HG03159 (cell line): ENCODE measurements at regions not wholly inside any gene's neighbourhood (a gene's known extent, or its start where the extent isn't known, plus 50 kb on each side); places are given as distances from the start of the nearest gene placed in this dataset.
A peak's percentile ranks its signal among the peaks of the same experiment; 100 is the strongest.
"Not testable (repeated sequence)": the region's sequence is repeated elsewhere in the genome, so short reads cannot be mapped to it uniquely, and the experiment has no call there.

Source experiments
- ATAC-seq: cut with Tn5 transposase; IDR thresholded peaks from one replicate; pipeline ENCODE4 v1.9.1; 2021; ENCODE audit warnings: mild to moderate bottlenecking, moderate library complexity; ENCODE audit not compliant: unreplicated experiment

DNA sequence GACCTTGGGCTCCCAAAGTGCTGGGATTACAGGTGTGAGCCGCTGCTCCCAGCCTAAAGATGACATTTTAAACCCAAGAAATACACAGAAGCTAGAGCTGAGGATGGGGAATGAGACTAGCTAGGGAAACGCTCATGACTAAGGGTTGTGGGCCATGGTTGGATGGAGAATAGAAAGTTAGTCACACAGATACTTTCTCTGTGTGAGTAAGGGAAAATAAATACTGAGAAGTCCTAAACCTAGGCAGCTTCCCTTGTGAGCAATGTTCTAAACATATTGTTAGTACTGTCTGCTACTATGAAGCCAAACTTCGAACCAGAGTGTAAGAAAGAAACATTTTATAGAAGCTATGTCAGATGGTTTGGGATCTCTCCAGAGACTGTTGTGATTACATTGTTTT lies 304.8 kb upstream of the STAC start:
- ATAC-seq, result no peak

DNA sequence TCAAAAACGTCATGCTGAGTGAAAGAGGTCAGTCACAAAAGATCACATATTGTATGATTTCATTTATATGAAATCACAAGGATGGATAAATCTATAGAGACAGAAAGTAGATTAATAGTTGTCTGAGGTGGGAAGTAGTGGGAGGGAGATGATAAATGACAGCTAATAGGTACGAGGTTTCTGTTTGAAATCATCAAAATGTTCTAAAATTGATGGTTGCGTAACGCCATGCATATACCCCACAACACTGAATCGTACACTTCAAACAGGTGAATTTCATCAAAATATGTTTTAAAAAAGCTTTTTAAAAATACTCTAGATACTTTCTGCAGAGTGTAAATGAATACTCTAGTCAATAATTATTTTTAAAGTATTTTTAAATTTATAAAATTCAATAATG lies 303.0 kb upstream of the STAC start:
- no peak for ATAC-seq

DNA sequence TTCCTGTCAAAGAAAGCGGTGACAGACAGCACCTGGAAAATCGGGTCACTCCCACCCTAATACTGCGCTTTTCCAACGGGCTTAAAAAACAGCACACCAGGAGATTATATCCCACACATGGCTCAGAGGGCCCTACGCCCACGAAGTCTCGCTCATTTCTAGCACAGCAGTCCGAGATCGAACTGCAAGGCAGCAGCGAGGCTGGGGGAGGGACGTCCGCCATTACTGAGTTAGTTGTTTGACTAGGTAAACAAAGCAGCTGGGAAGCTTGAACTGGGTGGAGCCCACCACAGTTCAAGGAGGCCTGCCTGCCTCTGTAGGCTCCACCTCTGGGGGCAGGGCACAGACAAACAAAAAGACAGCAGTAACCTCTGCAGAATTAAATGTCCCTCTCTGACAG lies 297.3 kb upstream of the STAC start:
- ATAC-seq, result not testable (repeated sequence)

DNA sequence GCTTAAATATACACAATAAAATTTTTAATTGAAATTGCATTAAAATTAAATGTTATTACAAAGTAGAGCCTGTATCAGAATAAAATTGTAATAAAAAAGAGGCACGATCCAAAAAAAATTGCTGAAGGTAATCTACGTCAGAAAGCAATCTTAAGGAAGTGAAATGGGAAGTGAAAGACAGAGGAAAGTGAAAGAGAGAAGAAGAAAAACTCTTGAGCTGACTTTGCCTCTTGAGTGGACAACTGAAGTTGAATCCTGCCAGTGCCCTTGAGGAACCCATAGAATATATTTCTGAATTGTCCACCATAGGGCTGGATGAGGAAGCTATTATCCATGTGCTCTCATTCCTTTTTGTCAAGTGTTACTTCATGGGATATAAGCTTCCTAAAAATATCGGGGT lies 285.1 kb upstream of the STAC start:
- ATAC-seq, result peak; percentile 88

DNA sequence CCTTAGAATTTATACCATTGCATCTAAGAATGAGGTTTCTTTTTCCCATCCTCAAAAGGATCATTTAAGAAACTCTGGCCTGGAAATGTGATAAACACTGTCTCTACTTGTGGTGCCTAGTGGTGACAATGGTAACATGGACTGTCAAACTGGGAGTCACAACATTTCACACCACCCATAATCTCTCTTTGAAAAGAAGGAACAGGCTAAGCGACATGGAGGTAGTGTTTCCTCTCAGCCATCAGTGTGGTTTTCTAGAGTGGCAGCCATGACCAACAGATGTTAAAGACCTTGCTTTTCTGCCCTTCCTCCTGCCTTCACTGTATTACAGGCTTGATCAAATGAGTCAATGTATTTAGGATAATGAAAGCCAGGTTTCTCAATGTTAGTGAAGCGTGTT lies 283.1 kb upstream of the STAC start:
- ATAC-seq, result no peak

DNA sequence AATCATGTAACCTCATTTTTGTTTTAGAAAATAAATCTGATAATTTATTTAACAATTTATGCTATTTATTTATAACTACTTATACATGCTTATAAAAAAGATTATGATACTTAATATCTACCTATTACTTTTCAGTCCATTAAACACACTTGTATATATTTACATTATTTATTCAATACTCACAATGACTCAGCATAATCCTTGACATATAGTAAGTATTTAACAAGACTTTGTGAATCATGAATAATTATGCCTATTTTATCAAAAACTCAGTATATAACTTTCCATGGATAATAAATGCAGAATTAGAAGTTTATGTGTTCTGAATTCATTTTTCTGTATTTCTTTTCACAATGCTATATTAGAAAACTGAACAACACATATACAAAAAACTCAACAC lies 266.0 kb upstream of the STAC start:
- no peak for ATAC-seq

DNA sequence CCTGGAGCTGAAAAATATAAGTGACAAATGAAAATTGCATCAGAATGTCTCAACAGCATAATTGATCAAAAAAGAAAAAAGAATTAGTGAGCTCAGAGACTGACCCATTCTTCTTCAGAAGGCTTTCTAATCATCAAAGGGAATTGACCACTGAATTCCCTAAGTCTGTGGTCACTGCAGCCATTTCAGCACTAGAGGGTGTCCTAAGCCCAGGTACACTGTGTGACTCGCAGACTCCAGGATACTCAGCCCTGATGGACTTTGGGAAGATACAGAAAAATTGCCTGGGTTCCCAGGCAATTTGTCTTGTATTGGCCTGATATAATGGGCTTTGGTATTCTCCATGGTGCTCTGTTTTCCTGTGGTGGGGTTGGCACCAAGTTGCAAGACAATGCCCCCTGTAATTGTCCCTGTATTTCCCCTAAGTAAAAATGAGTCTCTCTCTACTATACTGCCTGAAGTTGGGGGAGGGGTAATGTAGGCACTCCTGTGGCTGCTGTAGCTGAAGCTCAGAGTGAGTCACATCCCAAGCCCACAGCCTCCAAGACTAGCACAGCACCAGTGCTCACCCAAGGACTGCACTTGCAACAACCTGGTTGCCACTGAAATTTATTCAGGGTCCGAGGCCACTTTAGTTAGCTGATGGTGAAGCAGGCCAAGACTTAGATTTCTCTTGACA lies 256.0 kb upstream of the STAC start:
- ATAC-seq, result no peak

DNA sequence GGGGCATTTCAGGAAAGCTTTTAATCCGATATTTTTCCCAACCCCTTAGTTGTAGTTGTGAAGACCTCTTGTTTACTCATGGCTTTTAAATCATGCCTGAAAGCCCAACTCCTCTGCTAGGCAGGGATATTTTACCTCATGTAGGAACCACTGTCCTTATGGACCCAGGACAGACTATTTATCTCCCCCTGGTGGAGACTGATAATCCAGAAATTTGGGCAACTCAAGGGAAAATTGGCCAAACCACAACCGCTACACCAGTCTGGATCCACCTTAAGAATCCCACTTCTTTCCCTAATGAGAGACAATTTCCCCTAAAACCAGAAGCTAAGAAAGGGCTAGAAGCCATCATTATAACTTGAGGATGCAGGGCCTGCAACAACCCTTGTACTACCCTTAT lies 248.1 kb upstream of the STAC start:
- no peak for ATAC-seq

DNA sequence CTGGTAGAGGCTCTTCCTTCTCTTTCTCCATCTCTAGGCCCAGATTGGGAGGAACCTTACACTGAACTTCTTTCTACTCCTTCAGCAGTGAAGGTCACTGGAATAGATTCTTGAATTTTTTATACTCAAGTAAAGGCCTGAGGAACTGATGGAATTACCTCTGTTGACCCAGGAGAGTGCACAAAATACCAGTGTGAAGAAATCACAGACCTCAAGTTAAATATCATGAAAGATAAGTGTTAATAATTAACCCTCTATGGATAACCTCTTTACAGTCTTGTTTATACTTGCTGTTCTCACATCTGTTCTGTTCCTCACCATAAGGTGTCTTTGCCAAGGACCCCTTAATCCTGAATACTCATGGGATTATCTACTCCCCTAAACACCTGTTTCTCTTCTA lies 244.4 kb upstream of the STAC start:
- ATAC-seq, result no peak

DNA sequence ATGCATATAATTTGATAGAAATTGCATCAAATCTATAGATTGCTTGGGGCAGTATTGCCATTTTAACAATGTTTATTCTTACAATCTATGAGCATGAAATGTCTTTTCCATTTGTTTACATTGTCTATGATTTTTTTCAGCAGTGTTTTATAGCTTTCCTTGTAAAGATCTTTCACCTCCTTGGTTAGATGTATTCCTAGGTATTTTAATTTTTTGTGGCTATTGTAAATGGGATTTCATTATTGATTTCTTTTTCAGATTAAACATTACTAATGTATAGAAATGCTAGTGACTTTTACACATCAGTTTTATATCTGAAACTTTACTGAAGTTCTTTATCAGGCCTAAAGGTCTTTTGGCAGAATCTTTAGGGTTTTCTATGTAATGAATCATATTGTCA lies 237.6 kb upstream of the STAC start:
- no peak for ATAC-seq

DNA sequence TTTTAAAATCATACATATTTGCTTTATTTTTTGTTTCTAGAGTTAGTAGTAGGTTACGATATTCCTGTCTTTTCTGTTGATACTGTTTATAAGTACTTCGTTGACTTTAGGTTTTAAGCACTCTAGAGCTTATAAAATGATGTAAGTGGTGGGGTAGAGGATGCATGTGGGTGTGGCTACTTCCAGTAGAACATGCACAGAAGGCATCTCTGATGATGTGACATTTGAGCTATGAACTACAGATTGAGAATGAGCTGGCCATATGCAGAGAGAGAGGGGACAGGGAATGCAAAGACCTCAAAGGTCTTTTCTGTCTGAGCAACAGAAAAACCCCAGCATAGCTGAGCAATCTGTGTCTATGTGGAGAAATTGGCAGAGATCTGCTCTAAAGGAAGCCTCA lies 233.9 kb upstream of the STAC start:
- ATAC-seq, result no peak

DNA sequence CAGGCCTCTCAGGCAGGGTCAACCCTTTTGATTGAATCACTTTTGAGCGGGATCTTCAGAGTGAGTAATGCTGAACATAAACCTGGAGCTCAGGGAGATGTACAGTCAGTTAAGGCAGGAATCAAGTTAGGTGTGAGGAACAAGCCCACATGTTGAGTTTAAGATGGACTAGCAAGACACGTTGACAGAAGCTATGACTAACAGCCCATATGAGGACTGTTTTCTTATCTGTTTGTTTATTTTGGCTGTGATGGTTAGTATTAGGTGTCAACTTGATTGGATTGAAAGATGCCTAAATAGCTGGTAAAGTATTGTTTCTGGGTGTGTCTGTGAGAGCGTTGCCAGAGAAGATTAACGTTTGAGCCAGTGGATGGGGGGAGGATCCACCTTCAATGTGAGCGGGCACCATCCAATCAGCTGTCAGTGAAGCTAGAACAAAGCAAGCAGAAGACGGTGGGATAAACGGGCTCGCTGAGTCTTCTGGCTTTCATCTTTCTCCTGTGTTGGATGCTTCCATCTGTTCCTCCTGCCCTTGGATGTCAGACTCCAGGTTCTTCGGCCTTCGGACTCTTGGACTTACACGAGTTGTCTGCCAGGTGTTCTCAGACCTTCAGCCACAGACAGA lies 232.3 kb upstream of the STAC start:
- ATAC-seq, result no peak

DNA sequence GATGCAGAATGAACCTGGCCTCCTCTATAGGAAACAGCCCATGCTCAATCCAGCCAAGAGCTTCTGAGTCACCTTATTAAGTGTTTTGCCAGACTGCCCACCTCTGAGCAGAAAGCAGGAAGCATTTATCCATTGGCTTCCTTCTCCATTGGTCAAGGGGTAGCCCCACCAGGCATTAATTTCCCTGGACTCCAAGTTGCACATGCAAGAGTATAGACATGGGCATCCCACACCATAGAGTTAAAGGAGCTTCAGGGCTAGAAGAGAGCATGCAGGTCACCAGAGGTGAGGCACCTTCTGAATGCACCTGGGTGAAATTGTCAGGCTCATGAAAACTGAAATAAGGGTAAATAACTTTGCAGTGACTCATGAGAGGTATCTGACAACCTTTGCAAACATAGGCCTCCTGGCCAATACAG lies 230.8 kb upstream of the STAC start:
- ATAC-seq, result no peak

DNA sequence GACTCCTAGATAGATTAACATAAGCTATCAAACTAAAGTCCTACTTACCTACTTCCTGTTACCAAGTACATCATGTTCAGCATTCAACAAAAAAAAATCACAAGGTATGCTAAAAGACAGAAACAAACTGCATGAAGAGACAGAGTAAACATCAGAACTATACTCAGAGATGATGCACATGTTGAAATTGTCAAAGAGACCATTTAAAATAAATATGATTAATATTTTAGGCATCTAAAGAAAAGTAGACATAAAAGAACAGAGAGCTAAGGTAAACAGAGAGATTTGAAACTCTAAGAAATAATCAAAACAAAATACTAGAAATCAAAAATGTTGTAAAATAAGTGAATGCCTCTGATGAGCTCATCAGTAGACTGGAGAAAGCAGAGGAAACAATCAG lies 224.8 kb upstream of the STAC start:
- no peak for ATAC-seq

DNA sequence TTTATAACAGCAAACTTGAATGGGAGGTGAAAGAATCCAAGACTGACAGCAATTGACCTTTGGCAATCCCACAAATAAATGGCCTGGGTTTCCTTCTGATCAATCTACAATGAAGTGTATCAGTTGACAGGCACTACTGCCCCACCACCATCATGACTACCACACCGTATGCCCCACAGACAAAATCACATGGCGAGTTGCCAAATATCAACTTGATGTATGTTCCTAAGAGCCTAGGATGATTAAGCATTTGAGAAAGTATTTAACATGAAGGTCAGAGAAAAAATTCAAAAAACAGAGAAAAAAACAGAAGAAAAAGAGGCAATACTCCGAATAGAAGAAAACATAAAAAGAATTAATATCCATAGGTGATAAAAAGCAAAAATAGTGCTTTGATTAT lies 215.9 kb upstream of the STAC start:
- no peak for ATAC-seq

DNA sequence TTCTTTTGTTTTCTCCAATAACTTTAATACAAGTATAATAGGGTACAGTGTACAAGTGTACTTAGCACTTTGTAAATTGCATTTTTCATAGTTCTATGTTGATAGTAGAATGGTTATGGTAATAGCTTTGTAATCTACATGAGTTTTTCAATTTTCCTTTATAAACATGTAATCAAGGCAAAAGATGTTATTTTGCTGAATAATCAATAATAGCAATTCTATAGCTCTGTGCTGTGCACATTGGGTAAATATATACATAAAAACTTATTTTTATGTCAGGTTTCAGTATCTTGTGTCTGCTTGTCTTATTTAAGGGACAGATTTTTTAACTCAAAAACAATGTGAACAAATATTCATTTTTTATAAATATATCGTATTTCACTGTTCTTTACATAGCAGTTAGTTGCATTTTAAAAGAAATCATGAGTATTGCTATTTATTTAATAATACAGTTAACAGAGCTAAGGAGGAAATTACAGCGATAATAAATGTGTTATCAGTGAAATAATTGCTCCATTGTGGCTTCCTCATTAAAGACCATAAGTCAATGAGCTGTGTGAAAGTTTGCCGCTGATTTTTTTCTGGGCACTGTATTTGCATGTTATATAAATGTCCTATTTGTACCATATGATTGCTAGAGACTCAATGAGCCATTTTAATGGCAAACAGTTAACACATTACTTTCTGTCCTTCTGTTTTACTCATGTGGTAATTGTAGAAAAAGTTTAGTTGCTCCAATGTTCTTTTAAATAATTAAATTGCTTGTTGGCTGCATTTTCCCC lies 214.6 kb upstream of the STAC start:
- ATAC-seq, result no peak

DNA sequence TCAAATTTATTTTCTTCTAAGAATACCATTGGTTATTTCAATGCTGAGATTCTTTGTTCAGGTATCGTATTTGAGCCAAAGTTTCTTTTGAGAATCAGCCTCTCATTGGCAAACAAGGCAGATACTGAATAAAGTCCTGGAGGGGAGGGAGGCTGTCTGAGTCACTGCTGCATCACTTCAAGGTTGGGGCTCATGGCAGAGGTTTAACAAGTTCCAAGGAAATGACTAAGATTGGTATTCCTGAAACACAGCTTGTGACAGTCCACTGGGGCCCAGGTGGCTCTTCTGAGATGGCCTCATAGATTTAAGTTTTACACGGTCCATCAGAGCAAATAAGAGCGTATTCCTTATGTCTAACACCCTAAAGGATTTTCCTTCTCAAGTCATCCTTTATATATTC lies 213.8 kb upstream of the STAC start:
- ATAC-seq, result no peak

DNA sequence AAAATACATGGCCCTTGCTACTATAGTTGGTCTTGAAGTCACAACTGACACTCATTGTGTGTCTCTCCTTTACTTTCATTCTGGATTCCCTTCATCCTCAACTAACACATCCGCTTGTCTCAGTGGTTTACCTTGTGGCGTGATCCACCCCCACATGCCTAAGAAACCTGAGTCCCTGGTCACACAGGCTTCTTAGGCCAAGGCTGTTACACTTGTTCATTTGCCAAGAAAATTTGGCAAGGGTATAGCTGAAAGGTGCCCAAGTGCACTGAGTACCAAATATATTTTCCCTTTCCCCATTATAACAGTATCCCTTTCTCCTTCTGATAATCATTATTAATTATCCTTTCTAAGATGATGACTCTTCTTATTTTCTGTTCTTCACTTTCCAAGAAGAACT lies 207.6 kb upstream of the STAC start:
- ATAC-seq, result no peak

DNA sequence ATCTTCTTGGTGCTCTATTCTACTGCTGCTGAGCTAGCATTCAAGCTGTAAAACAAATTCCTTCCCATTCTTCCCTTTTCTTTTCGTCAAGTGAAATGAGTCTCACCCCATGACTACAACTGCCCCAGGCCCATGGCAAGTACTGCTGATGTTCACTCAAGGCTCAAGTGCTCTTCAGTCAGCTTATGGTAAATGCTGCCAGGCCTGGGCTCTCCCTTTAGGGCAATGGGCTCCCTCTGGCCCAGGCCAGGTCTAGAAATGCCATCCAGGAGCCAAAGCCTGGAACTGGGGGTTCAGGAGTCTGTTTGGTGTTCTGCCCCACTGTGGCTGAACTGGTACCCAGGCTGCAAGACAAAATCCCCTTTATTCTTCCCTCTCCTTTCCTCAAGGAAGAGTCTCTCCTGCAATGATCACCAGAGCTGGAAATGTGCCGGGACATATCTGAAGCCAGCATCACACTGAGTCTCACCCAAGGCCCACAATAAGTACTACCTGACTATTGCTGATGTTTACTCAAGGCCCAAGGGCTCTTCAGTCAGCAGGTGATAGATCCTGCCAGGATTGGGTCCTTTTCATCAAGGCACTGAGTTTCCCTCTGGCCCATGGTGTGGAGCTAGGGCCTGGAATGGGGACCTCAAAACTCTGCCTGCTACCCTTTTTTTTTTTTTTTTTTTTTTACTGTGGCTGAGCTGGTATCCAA lies 205.0 kb upstream of the STAC start:
- ATAC-seq, result no peak

DNA sequence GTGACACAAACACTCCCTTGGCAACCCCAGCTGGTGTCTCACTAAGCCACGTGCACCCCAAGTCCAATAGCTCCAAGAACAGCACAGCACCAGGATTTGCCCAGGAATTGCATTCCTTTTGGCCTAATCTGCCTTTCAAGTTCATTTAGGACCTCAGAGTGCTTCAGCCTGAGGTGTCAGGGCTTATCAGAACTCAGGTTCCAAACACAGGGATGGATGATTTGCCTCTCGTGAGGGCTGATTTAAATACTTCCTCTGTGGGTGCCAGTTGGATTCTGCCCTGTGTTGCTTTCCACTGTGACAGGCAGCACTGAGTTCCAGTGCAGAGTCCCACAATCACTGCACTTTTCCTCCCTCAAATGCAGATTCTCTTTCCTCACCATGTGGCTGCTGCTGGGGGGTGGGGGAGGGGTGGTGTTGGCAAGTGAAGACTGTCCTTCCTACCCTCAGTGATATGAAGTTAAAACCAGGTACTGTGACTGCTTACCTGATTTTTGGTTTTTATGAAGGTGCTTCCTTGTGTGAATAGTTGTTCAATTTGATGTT lies 204.3 kb upstream of the STAC start:
- ATAC-seq, result no peak

DNA sequence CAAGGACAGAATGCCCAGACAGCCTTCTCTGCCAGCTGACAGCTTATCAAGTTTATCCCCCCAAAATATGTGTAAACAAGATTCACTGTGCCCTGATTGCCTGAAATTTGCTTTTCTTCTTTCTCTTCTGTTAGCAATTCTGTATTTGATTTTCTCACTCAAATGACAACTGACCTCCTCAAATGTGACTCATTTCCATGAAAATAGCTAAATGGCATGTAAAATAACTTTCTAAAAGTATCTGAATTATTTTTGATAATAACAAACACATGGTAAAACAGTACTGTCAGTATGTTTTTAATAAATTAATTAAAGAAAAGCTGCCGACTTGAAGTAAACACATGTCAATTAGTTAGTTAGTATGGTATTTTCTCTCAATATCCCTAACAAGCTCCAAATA lies 202.3 kb upstream of the STAC start:
- no peak for ATAC-seq
